GM18951 (cell line): ENCODE measurements at regions not wholly inside any gene's neighbourhood (a gene's known extent, or its start where the extent isn't known, plus 50 kb on each side); places are given as distances from the start of the nearest gene placed in this dataset.

Experiments used
- POLR2A ChIP-seq: IDR thresholded peaks from 4 replicates; pipeline ENCODE4 v1.6.1; 2011; ENCODE audit warnings: mild to moderate bottlenecking; ENCODE audit not compliant: insufficient read length, insufficient read depth; ENCODE audit errors: extremely low read depth
- in situ Hi-C: fragments of 300-500 bp; cut with MboI; formaldehyde crosslinking; loops from one replicate; pipeline ENCODE4 v1.12.0; 2022; ENCODE audit warnings: low sequenced_read_pairs, mixed read lengths, inconsistent platforms; ENCODE audit not compliant: unreplicated experiment

GRCh38 chr2:64315291-64315960 lies 138.5 kb upstream of the LGALSL start:
- no peak for TF ChIP-seq POLR2A
- in situ Hi-C loops: no loop called here

GRCh38 chr2:64317707-64318475 lies 136.1 kb upstream of the LGALSL start:
- in situ Hi-C loops: no loop called here
- TF ChIP-seq POLR2A: no peak

GRCh38 chr2:64318476-64318748 lies 135.6 kb upstream of the LGALSL start:
- in situ Hi-C loops: no loop called here
- TF ChIP-seq POLR2A: no peak

- TF ChIP-seq POLR2A: no peak
- in situ Hi-C loops: no loop called here
These were observed 134.1 kb upstream of the LGALSL start for GRCh38 chr2:64319896-64320295.

GRCh38 chr2:64322433-64322832 lies 131.5 kb upstream of the LGALSL start:
- TF ChIP-seq POLR2A: no peak

GRCh38 chr2:64323197-64323596 lies 130.8 kb upstream of the LGALSL start:
- in situ Hi-C loops: no loop called here
- TF ChIP-seq POLR2A: no peak

More at GRCh38 chr2:64322433-64322832, 131.5 kb upstream of the LGALSL start:
- in situ Hi-C loops: no loop called here

GRCh38 chr2:64324746-64325410 lies 129.1 kb upstream of the LGALSL start:
- no peak for TF ChIP-seq POLR2A
- in situ Hi-C loops: loop anchor here (5.0 to 25.0 kb wide), 2 partner anchors 273 to 712 kb away; no protein-coding TSS in a partner anchor

GRCh38 chr2:64325477-64325851 lies 128.5 kb upstream of the LGALSL start:
- TF ChIP-seq POLR2A: no peak
- in situ Hi-C loops: loop anchor here (5.0 to 25.0 kb wide), 2 partner anchors 273 to 712 kb away; no protein-coding TSS in a partner anchor

GRCh38 chr2:64325852-64326577 lies 127.9 kb upstream of the LGALSL start:
- TF ChIP-seq POLR2A: no peak
- in situ Hi-C loops: loop anchor here (5.0 to 25.0 kb wide), 2 partner anchors 274 to 711 kb away; no protein-coding TSS in a partner anchor

- TF ChIP-seq POLR2A: no peak
- in situ Hi-C loops: loop anchor here (5.0 to 25.0 kb wide), 2 partner anchors 274 to 711 kb away; no protein-coding TSS in a partner anchor
These were observed 127.3 kb upstream of the LGALSL start for GRCh38 chr2:64326578-64327050.

GRCh38 chr2:64327129-64327509 lies 126.8 kb upstream of the LGALSL start:
- no peak for TF ChIP-seq POLR2A
- in situ Hi-C loops: loop anchor here (5.0 to 25.0 kb wide), 2 partner anchors 275 to 710 kb away; no protein-coding TSS in a partner anchor

- no peak for TF ChIP-seq POLR2A
- in situ Hi-C loops: loop anchor here (5.0 to 25.0 kb wide), 2 partner anchors 275 to 710 kb away; no protein-coding TSS in a partner anchor
These were observed 126.2 kb upstream of the LGALSL start for GRCh38 chr2:64327510-64328414.
